GM23248 (cell line): ENCODE measurements at regions not wholly inside any gene's neighbourhood (a gene's known extent, or its start where the extent isn't known, plus 50 kb on each side); places are given as distances from the start of the nearest gene placed in this dataset.

ENCODE experiments used
- DNase-seq: peaks from one replicate; pipeline ENCODE4 v3.0.0-alpha.2; 2015
- H2AFZ ChIP-seq: fragments of 200-600 bp; sonication (generic); 2 replicates; pipeline ENCODE4 v1.6.1; 2016; ENCODE audit warnings: antibody characterized with exemption
- H3F3A ChIP-seq: fragments of 200-600 bp; sonication (generic); 2 replicates; pipeline ENCODE4 v1.6.1; 2016; ENCODE audit warnings: mild to moderate bottlenecking, antibody characterized with exemption, mixed run types; ENCODE audit not compliant: insufficient read depth
- H3K27ac ChIP-seq: fragments of 200-600 bp; sonication (generic); 2 replicates; pipeline ENCODE4 v1.5.1; 2016; ENCODE audit warnings: mild to moderate bottlenecking
- H3K27me3 ChIP-seq: fragments of 200-600 bp; sonication (generic); replicated peaks from 2 replicates; pipeline ENCODE4 v1.6.1; 2016; ENCODE audit warnings: mild to moderate bottlenecking; ENCODE audit not compliant: insufficient read depth
- H3K36me3 ChIP-seq: fragments of 200-600 bp; sonication (generic); 2 replicates; pipeline ENCODE4 v1.6.1; 2016; ENCODE audit warnings: low read depth, mild to moderate bottlenecking
- H3K4me1 ChIP-seq: fragments of 200-600 bp; sonication (generic); 2 replicates; pipeline ENCODE4 v1.6.1; 2016; ENCODE audit warnings: mild to moderate bottlenecking; ENCODE audit not compliant: insufficient read depth
- H3K4me2 ChIP-seq: fragments of 200-600 bp; sonication (generic); one replicate; pipeline ENCODE4 v1.6.1; 2016; ENCODE audit warnings: mild to moderate bottlenecking; ENCODE audit not compliant: unreplicated experiment
- H3K4me3 ChIP-seq: fragments of 200-600 bp; sonication (generic); 2 replicates; pipeline ENCODE4 v1.5.1; 2016; ENCODE audit warnings: mild to moderate bottlenecking
- H3K79me2 ChIP-seq: fragments of 200-600 bp; sonication (generic); 2 replicates; pipeline ENCODE4 v1.6.1; 2016; ENCODE audit warnings: mild to moderate bottlenecking; ENCODE audit not compliant: insufficient read depth
- H3K9ac ChIP-seq: fragments of 200-600 bp; sonication (generic); 2 replicates; pipeline ENCODE4 v1.6.1; 2016; ENCODE audit warnings: mild to moderate bottlenecking
- H3K9me2 ChIP-seq: fragments of 200-600 bp; sonication (generic); 2 replicates; pipeline ENCODE4 v1.6.1; 2016; ENCODE audit warnings: mixed run types, mild to moderate bottlenecking, moderate library complexity; ENCODE audit not compliant: insufficient read depth
- H3K9me3 ChIP-seq: fragments of 200-600 bp; sonication (generic); one replicate; pipeline ENCODE4 v1.6.1; 2017; ENCODE audit warnings: low read depth
- H4K20me1 ChIP-seq: fragments of 200-600 bp; sonication (generic); 2 replicates; pipeline ENCODE4 v1.6.0; 2016; ENCODE audit not compliant: insufficient read depth
- EZH2 ChIP-seq: fragments of 200-600 bp; sonication (generic); IDR thresholded peaks from 2 replicates; pipeline ENCODE4 v1.6.1; 2018; ENCODE audit warnings: antibody characterized with exemption, mild to moderate bottlenecking; ENCODE audit not compliant: insufficient read depth, poor library complexity, severe bottlenecking
- EZH2phosphoT487 ChIP-seq: fragments of 200-600 bp; sonication (generic); IDR thresholded peaks from 2 replicates; pipeline ENCODE4 v1.6.1; 2018; ENCODE audit warnings: antibody characterized with exemption, moderate library complexity, mild to moderate bottlenecking, low read depth; ENCODE audit not compliant: insufficient read depth
- WGBS, 2 experiments: methylation state at CpG; one replicate each; pipeline ENCODE4 v1.1.6; 2015 to 2017; ENCODE audit warnings: low lambda C conversion rate in 2 of 2, low coverage in 1 of 2; ENCODE audit errors: missing lambda C conversion rate in 2 of 2; 5-methylcytosine and 5-hydroxymethylcytosine counted together
- in situ Hi-C: fragments of 300-500 bp; cut with MboI; formaldehyde crosslinking; loops from 2 replicates; pipeline ENCODE4 v1.15.0; 2020

- H3K9me2 ChIP-seq = no peaks in the 10 kb centered on the region
- H2AFZ ChIP-seq = no peak overlapping the region
- H4K20me1 ChIP-seq = no peaks in the 10 kb centered on the region
- no peak overlapping the region for H3K27ac ChIP-seq
- no peak overlapping the region for H3K4me2 ChIP-seq
- DNase-seq = no peak
- in situ Hi-C loops = no loop called here
- H3K9ac ChIP-seq = no peak overlapping the region
- H3K9me3 ChIP-seq = no peaks in the 10 kb centered on the region
- peaks cover 6% of the 10 kb centered on the region; the same call in 1 of the 2 replicates for H3K4me1 ChIP-seq
- H3F3A ChIP-seq = no peaks in the 10 kb centered on the region
- H3K27me3 ChIP-seq = no peaks in the 10 kb centered on the region
- no peak overlapping the region for H3K4me3 ChIP-seq
- no peaks in the 10 kb centered on the region for H3K36me3 ChIP-seq
- TF ChIP-seq EZH2 (no peak), EZH2phosphoT487 (no peak)
- 57 to 61% methylated on average over 2 of the region's 2 CpGs for WGBS, 2 experiments
- no peaks in the 10 kb centered on the region for H3K79me2 ChIP-seq
Observed at GRCh38 chr1:88104886-88105285, 579.2 kb upstream of the PKN2 start.

- in situ Hi-C loops = no loop called here
- Histone ChIP-seq H3K9me3 (no peaks in the 10 kb centered on the region), H2AFZ (no peak overlapping the region), H3K4me3 (no peak overlapping the region), H3K4me1 (no peaks in the 10 kb centered on the region), H3K79me2 (no peaks in the 10 kb centered on the region), H3K9me2 (no peaks in the 10 kb centered on the region), H3K4me2 (no peak overlapping the region), H4K20me1 (no peaks in the 10 kb centered on the region), H3K27ac (no peak overlapping the region), H3K36me3 (no peaks in the 10 kb centered on the region), H3K9ac (no peak overlapping the region), H3F3A (no peaks in the 10 kb centered on the region), H3K27me3 (no peaks in the 10 kb centered on the region)
- TF ChIP-seq EZH2phosphoT487 (no peak), EZH2 (no peak)
- 89 to 90% methylated on average over 3 of the region's 3 CpGs for WGBS, 2 experiments
- no peak for DNase-seq
Observed at GRCh38 chr1:88111816-88112215, 572.3 kb upstream of the PKN2 start.

- H3K9me3 ChIP-seq = no peaks in the 10 kb centered on the region
- no peaks in the 10 kb centered on the region for H3K4me1 ChIP-seq
- WGBS, 2 experiments = 82% methylated on average over 4 of the region's 4 CpGs
- TF ChIP-seq EZH2 (no peak), EZH2phosphoT487 (no peak)
- no peaks in the 10 kb centered on the region for H4K20me1 ChIP-seq
- H3K36me3 ChIP-seq = no peaks in the 10 kb centered on the region
- no peaks in the 10 kb centered on the region for H3K79me2 ChIP-seq
- no peak overlapping the region for H3K4me2 ChIP-seq
- H3K4me3 ChIP-seq = no peak overlapping the region
- in situ Hi-C loops = no loop called here
- no peaks in the 10 kb centered on the region for H3F3A ChIP-seq
- H3K27me3 ChIP-seq = no peaks in the 10 kb centered on the region
- H3K9me2 ChIP-seq = no peaks in the 10 kb centered on the region
- no peak overlapping the region for H3K27ac ChIP-seq
- H2AFZ ChIP-seq = no peak overlapping the region
- DNase-seq = no peak
- no peak overlapping the region for H3K9ac ChIP-seq
Observed at GRCh38 chr1:88117597-88117996, 566.5 kb upstream of the PKN2 start.

GRCh38 chr1:88118176-88118845, 565.8 kb upstream of the PKN2 start:
- Histone ChIP-seq H3K79me2 (no peaks in the 10 kb centered on the region), H2AFZ (no peak overlapping the region), H3K27ac (no peak overlapping the region), H3K27me3 (no peaks in the 10 kb centered on the region), H3F3A (no peaks in the 10 kb centered on the region), H3K4me2 (no peak overlapping the region), H3K9me3 (no peaks in the 10 kb centered on the region), H4K20me1 (no peaks in the 10 kb centered on the region), H3K36me3 (no peaks in the 10 kb centered on the region), H3K9ac (no peak overlapping the region), H3K9me2 (no peaks in the 10 kb centered on the region), H3K4me3 (no peak overlapping the region), H3K4me1 (no peaks in the 10 kb centered on the region)
- in situ Hi-C loops = no loop called here
- no peak for DNase-seq
- no peak for TF ChIP-seq EZH2phosphoT487
- no peak for TF ChIP-seq EZH2
- 40 to 45% methylated on average over 6 of the region's 6 CpGs for WGBS, 2 experiments
